HUES48 (cell line): ENCODE measurements at regions not wholly inside any gene's neighbourhood (a gene's known extent, or its start where the extent isn't known, plus 50 kb on each side); places are given as distances from the start of the nearest gene placed in this dataset.
"Not testable (repeated sequence)": the region's sequence is repeated elsewhere in the genome, so short reads cannot be mapped to it uniquely, and the experiment has no call there.

Experiments used
- H3K27ac ChIP-seq: one replicate; pipeline ENCODE4 v1.7.0; 2013; ENCODE audit warnings: low read depth, low read length, inconsistent platforms
- H3K27me3 ChIP-seq: 2 replicates; pipeline ENCODE4 v1.6.1; 2013; ENCODE audit warnings: mild to moderate bottlenecking, low read length; ENCODE audit not compliant: control insufficient read depth, insufficient read depth
- H3K36me3 ChIP-seq: 2 replicates; pipeline ENCODE4 v1.6.1; 2013; ENCODE audit warnings: low read length; ENCODE audit not compliant: control insufficient read depth, insufficient read depth
- H3K4me1 ChIP-seq: 2 replicates; pipeline ENCODE4 v1.6.1; 2013; ENCODE audit warnings: mild to moderate bottlenecking, low read length; ENCODE audit not compliant: control insufficient read depth, insufficient read depth
- H3K4me3 ChIP-seq: 2 replicates; pipeline ENCODE4 v1.5.1; 2013; ENCODE audit warnings: mild to moderate bottlenecking, low read depth, low read length
- H3K9ac ChIP-seq: 2 replicates; pipeline ENCODE4 v1.6.1; 2013; ENCODE audit warnings: mild to moderate bottlenecking, low read depth, low read length, moderate library complexity
- H3K9me3 ChIP-seq: 2 replicates; pipeline ENCODE4 v1.6.1; 2013; ENCODE audit warnings: low read length; ENCODE audit not compliant: control insufficient read depth, insufficient read depth

DNA sequence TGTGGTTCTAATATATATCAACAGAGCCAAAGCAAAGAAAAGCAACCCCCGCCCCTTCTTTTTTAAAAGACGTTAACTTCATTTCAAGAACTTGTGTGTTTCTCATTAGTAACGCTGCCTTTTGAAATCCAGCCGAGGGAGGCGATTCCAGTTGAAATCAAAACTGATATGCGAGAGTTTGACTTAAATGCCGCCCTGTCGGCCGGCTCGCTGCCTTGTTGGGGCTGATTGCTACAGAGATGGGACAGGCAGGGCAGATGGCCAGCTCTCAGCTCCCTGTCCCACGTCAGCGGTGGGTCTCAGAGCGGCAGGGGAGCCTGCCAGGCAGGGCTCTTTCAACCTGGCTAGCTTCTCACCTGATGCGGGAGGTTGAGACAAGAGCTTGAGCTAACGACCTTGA, 51.9 kb upstream of the ALX4 start:
- H3K36me3 ChIP-seq: no peaks in the 10 kb centered on the region

DNA sequence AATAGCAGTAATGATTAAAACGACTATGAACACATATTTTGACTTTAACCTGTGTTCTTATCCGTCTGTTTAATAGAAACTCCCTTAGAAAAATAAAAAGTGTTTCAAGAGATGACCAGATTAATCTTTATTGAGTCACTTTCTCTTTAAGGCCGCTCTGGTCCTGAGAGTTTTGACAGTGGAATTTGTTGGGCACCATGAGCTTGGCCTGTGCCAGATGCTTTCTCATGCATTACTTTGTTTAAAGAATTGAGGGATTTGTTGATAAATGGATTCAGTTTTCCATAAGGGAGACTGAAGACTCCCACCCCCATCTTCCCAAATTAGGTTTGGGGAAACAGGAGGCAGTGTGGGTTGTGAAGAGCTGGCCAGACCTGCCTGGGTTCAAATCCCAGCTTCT, 53.2 kb upstream of the ALX4 start:
- H3K27ac ChIP-seq: no peak overlapping the region
- H3K27me3 ChIP-seq: no peaks in the 10 kb centered on the region; the same call in 1 of the 2 replicates
- no peaks in the 10 kb centered on the region for H3K36me3 ChIP-seq
- H3K4me1 ChIP-seq: peaks cover 14% of the 10 kb centered on the region; the same call in 1 of the 2 replicates
- H3K9ac ChIP-seq: no peak overlapping the region
- H3K9me3 ChIP-seq: no peaks in the 10 kb centered on the region
- H3K4me3 ChIP-seq: no peak overlapping the region

More for the DNA sequence above, 51.9 kb upstream of the ALX4 start:
- H3K9ac ChIP-seq: no peak overlapping the region
- no peak overlapping the region for H3K4me3 ChIP-seq
- peaks cover 7% of the 10 kb centered on the region; the same call in 1 of the 2 replicates for H3K4me1 ChIP-seq
- no peaks in the 10 kb centered on the region; the same call in 1 of the 2 replicates for H3K27me3 ChIP-seq
- H3K27ac ChIP-seq: no peak overlapping the region
- H3K9me3 ChIP-seq: no peaks in the 10 kb centered on the region

- no peaks in the 10 kb centered on the region for H3K9me3 ChIP-seq
- H3K9ac ChIP-seq: no peak overlapping the region
- H3K27me3 ChIP-seq: no peaks in the 10 kb centered on the region; the same call in 1 of the 2 replicates
- H3K4me3 ChIP-seq: no peak overlapping the region
- H3K4me1 ChIP-seq: peaks cover 14% of the 10 kb centered on the region; the same call in 1 of the 2 replicates
- H3K27ac ChIP-seq: no peak overlapping the region
- H3K36me3 ChIP-seq: no peaks in the 10 kb centered on the region
Measured at GRCh38 chr11:44364596-44364995, 54.7 kb upstream of the ALX4 start.

GRCh38 chr11:44365616-44366015, 55.7 kb upstream of the ALX4 start:
- H3K27me3 ChIP-seq: no peaks in the 10 kb centered on the region; the same call in 1 of the 2 replicates
- H3K27ac ChIP-seq: no peak overlapping the region
- no peaks in the 10 kb centered on the region for H3K36me3 ChIP-seq
- H3K4me1 ChIP-seq: peaks cover 14% of the 10 kb centered on the region; the same call in 1 of the 2 replicates
- no peak overlapping the region for H3K9ac ChIP-seq
- no peak overlapping the region for H3K4me3 ChIP-seq
- H3K9me3 ChIP-seq: no peaks in the 10 kb centered on the region

- Histone ChIP-seq H3K9ac (no peak overlapping the region), H3K4me1 (peaks cover 14% of the 10 kb centered on the region; the same call in 1 of the 2 replicates), H3K27me3 (no peaks in the 10 kb centered on the region; the same call in 1 of the 2 replicates), H3K4me3 (no peak overlapping the region), H3K27ac (no peak overlapping the region), H3K9me3 (no peaks in the 10 kb centered on the region), H3K36me3 (no peaks in the 10 kb centered on the region)
Measured at GRCh38 chr11:44366026-44366425, 56.1 kb upstream of the ALX4 start.

DNA sequence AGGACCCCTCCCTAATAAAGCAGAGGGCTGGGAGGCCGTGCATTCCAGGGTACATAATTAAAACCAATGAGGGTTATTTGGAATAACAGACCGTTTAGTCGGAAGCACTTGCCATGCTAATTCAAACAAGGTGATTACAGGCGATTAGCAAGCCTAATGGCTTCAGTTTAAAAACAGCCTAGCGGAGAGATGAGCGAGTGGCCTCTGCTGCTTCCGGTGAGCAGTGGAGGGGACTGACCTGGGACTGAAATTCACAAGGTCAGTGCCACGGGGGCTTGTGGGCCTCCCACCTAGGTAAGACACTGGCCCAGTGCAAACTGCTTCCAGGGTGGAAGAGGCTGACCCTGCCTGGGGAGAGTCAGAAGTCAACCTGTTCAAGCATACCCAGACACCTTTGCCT, 56.8 kb upstream of the ALX4 start:
- peaks cover 14% of the 10 kb centered on the region; the same call in 1 of the 2 replicates for H3K4me1 ChIP-seq
- H3K9ac ChIP-seq: no peak overlapping the region
- H3K4me3 ChIP-seq: no peak overlapping the region
- H3K27ac ChIP-seq: no peak overlapping the region
- no peaks in the 10 kb centered on the region for H3K9me3 ChIP-seq
- H3K27me3 ChIP-seq: no peaks in the 10 kb centered on the region; the same call in 1 of the 2 replicates
- no peaks in the 10 kb centered on the region for H3K36me3 ChIP-seq

- Histone ChIP-seq H3K9ac (no peak overlapping the region), H3K4me1 (peaks cover 14% of the 10 kb centered on the region; the same call in 1 of the 2 replicates), H3K36me3 (no peaks in the 10 kb centered on the region), H3K27ac (no peak overlapping the region), H3K4me3 (no peak overlapping the region), H3K27me3 (no peaks in the 10 kb centered on the region; the same call in 1 of the 2 replicates), H3K9me3 (no peaks in the 10 kb centered on the region)
Measured at GRCh38 chr11:44367452-44367851, 57.5 kb upstream of the ALX4 start.

DNA sequence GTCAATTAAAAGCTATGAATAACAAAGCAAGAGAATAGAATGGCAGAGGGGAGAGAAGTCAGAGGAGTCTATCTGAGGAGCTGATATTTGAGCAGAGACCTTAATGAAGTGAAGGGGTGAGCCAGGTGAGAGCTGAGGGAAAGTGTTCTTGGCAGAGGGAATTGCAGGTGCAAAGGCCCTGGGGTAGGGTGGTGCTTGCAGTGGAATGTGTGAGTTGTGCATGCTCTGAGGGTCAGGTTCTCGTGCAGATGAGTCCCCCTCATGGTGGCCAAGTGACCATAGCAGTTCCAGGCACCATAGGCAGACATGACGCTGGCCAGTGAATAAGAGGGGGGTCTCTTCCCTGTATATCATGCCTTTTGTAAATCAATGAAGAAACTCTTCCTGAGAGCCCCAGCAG, 58.9 kb upstream of the ALX4 start:
- H3K27ac ChIP-seq: no peak overlapping the region
- H3K9ac ChIP-seq: no peak overlapping the region
- no peak overlapping the region for H3K4me3 ChIP-seq
- no peaks in the 10 kb centered on the region for H3K9me3 ChIP-seq
- H3K27me3 ChIP-seq: 0 out of 2 replicates have a peak, but pooled peaks cover 3% of the 10 kb centered on the region
- no peaks in the 10 kb centered on the region for H3K36me3 ChIP-seq
- peaks cover 14% of the 10 kb centered on the region; the same call in 1 of the 2 replicates for H3K4me1 ChIP-seq

DNA sequence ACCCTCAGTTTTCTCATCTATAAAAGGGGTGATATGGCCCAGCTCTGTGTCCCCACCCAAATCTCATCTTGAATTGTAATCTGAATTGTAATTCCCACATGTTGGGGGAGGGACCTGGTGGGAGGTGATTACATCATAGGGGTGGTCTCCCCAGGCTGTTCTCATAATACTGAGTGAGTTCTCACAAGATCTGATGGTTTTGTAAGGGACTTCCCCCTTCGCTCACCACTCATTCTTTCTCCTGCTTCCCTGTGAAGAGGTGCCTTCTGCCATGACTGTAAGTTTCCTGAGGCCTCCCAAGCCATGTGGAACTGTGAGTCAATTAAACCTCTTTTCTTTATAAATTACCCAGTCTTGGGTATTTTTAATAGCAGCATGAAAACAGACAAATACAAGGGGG, 61.1 kb upstream of the ALX4 start:
- H3K27me3 ChIP-seq, H3K4me3 ChIP-seq, H3K27ac ChIP-seq, H3K9me3 ChIP-seq, H3K9ac ChIP-seq, H3K36me3 ChIP-seq: not testable (repeated sequence)
- H3K4me1 ChIP-seq: peaks cover 14% of the 10 kb centered on the region; the same call in 1 of the 2 replicates

DNA sequence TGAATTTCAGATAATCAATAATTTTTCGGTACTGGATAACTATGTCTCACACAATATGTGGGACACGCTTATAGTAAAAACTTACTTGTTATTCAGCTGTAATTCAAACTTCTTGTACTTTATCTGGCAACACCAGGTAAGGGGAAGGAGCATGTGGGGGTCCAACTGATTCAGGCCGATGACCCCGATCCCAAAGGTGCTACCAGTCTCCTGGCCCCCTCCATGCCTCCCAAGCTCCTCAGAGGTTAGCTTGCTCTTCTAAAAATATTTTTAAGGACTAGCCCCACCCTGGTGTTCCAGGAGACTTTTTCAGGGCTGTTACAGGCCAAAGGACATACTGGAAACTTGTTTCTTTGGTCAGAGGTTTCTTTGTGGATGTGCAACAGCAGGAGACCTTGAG, 61.8 kb upstream of the ALX4 start:
- 0 out of 2 replicates have a peak, but pooled peaks cover 5% of the 10 kb centered on the region for H3K27me3 ChIP-seq
- peaks cover 9% of the 10 kb centered on the region; the same call in 1 of the 2 replicates for H3K4me1 ChIP-seq
- H3K9me3 ChIP-seq: no peaks in the 10 kb centered on the region
- no peak overlapping the region for H3K9ac ChIP-seq
- H3K27ac ChIP-seq: no peak overlapping the region
- no peaks in the 10 kb centered on the region for H3K36me3 ChIP-seq
- H3K4me3 ChIP-seq: no peak overlapping the region

DNA sequence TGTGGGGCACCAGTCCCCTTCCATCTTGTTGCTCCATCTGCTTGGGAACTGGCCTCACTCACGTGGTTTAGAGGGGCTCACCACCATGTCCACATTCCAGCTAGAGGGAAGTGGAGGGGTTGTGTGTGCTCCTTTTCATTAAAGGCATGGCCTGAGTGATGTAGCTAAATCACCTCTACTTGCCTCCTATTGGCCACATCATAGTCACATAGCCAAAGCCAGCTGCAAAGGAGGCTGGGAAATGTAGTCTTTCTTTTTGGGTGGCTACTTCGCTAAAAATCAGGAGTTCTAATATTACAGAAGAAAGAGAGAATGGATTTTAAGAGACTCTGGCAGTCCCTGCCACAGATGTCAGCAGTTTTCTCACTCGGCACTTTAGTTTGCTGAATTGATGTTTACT, 63.0 kb upstream of the ALX4 start:
- no peaks in the 10 kb centered on the region for H3K4me1 ChIP-seq
- no peak overlapping the region for H3K9ac ChIP-seq
- no peak overlapping the region for H3K4me3 ChIP-seq
- no peaks in the 10 kb centered on the region for H3K9me3 ChIP-seq
- H3K27me3 ChIP-seq: 0 out of 2 replicates have a peak, but pooled peaks cover 5% of the 10 kb centered on the region
- no peak overlapping the region for H3K27ac ChIP-seq
- no peaks in the 10 kb centered on the region for H3K36me3 ChIP-seq
